NB4 (cell line): ENCODE measurements at regions not wholly inside any gene's neighbourhood (a gene's known extent, or its start where the extent isn't known, plus 50 kb on each side); places are given as distances from the start of the nearest gene placed in this dataset.

ENCODE experiments used
- DNase-seq: peaks from one replicate; pipeline ENCODE4 v3.0.0; 2010; ENCODE audit warnings: low read depth
- H3K4me3 ChIP-seq: one replicate; pipeline ENCODE4 v1.5.1; 2011; ENCODE audit warnings: mild to moderate bottlenecking, low read depth, low read length, moderate library complexity
- MAX ChIP-seq: IDR thresholded peaks from 2 replicates; pipeline ENCODE4 v1.6.1; 2011; ENCODE audit warnings: low read depth, low read length
- MYC ChIP-seq: IDR thresholded peaks from 2 replicates; pipeline ENCODE4 v1.6.1; 2011; ENCODE audit warnings: low read depth, low read length
- POLR2A ChIP-seq: IDR thresholded peaks from 2 replicates; pipeline ENCODE4 v1.6.1; 2011; ENCODE audit warnings: mild to moderate bottlenecking; ENCODE audit not compliant: insufficient read length; ENCODE audit errors: extremely low read depth
- TF ChIP-seq, protein P1 (sequence below): IDR thresholded peaks from one replicate; pipeline ENCODE4 v1.5.1; 2012; ENCODE audit warnings: low read depth, low read length

DNA sequence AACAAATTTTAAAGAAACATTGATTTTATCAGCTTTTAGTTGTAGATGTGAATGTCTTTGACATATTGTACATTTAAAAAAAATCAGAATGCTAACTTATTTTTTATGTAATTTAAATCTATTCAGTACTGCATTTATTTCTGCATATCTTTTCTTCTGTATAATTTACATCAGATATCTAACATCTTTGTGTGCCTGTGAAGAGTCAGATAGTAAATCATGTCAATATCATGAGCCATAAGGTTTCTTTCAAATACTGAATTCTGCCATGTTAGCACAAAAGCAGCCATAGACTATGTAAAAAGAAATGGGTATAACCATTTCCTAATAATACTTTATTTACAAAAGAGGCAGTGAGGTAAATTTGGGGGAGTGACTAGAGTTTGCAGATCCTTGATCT is 1829.2 kb downstream of the NCAM2 start:
- no peak for DNase-seq
- TF ChIP-seq MYC, result no peak
- TF ChIP-seq, protein P1, sequence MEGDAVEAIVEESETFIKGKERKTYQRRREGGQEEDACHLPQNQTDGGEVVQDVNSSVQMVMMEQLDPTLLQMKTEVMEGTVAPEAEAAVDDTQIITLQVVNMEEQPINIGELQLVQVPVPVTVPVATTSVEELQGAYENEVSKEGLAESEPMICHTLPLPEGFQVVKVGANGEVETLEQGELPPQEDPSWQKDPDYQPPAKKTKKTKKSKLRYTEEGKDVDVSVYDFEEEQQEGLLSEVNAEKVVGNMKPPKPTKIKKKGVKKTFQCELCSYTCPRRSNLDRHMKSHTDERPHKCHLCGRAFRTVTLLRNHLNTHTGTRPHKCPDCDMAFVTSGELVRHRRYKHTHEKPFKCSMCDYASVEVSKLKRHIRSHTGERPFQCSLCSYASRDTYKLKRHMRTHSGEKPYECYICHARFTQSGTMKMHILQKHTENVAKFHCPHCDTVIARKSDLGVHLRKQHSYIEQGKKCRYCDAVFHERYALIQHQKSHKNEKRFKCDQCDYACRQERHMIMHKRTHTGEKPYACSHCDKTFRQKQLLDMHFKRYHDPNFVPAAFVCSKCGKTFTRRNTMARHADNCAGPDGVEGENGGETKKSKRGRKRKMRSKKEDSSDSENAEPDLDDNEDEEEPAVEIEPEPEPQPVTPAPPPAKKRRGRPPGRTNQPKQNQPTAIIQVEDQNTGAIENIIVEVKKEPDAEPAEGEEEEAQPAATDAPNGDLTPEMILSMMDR, result no peak
- no peak for TF ChIP-seq POLR2A
- no peak for TF ChIP-seq MAX

DNA sequence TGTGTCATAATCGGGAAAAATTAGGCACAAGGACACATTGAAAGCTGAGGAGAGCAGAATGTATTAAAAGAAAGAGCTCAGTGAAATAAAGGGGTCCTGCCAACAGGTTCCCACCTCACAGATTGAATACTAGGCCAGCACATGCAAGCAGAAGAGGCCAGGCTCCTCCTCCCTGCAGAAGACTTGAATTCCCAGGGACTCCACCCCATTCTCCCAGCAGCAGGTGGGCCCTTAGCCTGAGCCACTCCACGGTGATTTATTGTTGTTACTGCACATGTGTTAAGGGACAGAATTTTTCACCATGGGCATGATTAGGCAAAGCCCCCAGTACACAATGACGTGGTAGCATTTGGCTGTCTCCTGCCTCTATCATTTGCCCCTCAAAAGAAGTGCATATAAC is 1844.7 kb downstream of the NCAM2 start:
- no peak for DNase-seq
- H3K4me3 ChIP-seq, result no peak overlapping the region
- TF ChIP-seq MAX (no peak), POLR2A (no peak), MYC (no peak)
- TF ChIP-seq, protein P1, result no peak

More for the DNA sequence above, 1829.2 kb downstream of the NCAM2 start:
- H3K4me3 ChIP-seq, result no peak overlapping the region

GRCh38 chr21:22855581-22855980 is 1857.4 kb downstream of the NCAM2 start:
- no peak overlapping the region for H3K4me3 ChIP-seq
- TF ChIP-seq, protein P1, result no peak
- TF ChIP-seq POLR2A (no peak), MYC (no peak), MAX (no peak)
- no peak for DNase-seq

- TF ChIP-seq MYC (no peak), POLR2A (no peak), MAX (no peak)
- TF ChIP-seq, protein P1, result no peak
- no peak for DNase-seq
- no peak overlapping the region for H3K4me3 ChIP-seq
Measured at GRCh38 chr21:22871692-22872091, 1873.5 kb downstream of the NCAM2 start.

GRCh38 chr21:22880573-22880972 is 1882.4 kb downstream of the NCAM2 start:
- TF ChIP-seq MYC, result no peak
- no peak for TF ChIP-seq MAX
- no peak for TF ChIP-seq POLR2A
- TF ChIP-seq, protein P1, result no peak
- no peak overlapping the region for H3K4me3 ChIP-seq
- DNase-seq, result no peak

- no peak overlapping the region for H3K4me3 ChIP-seq
- DNase-seq, result no peak
- no peak for TF ChIP-seq POLR2A
- no peak for TF ChIP-seq MAX
- TF ChIP-seq MYC, result no peak
- TF ChIP-seq, protein P1, result no peak
Measured at GRCh38 chr21:22881131-22881530, 1882.9 kb downstream of the NCAM2 start.
